ENCODE measurements at regions not wholly inside any gene's neighbourhood (a gene's known extent, or its start where the extent isn't known, plus 50 kb on each side); places are given as distances from the start of the nearest gene placed in this dataset.

DNA sequence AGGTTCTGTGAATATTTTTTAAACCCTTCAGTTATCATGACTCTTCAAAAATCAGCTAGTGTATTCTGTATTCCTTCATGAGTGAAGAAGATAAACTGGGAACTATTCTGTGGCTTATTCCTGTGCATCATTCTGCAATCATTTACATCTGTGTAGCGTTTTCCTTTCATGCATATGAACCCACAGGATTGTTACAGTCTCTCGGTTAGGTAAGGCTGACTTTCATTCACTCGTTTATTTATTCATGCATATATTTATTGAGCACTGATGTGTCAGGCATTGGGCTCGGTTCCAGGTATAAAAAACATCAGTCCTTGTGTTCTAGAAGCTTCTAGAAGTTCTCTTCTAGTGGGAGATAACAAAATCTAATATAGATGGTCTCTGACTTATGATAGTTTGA is 318.4 kb downstream of the MAN2A1 start:
- peak; percentile 2 for DNase-seq (ENCODE audit: low read depth)
- in situ Hi-C loops (cut with HindIII; ENCODE audit: low pct_unique_long_range_greater_than_20kb, low sequenced_read_pairs), result no loop called here

DNA sequence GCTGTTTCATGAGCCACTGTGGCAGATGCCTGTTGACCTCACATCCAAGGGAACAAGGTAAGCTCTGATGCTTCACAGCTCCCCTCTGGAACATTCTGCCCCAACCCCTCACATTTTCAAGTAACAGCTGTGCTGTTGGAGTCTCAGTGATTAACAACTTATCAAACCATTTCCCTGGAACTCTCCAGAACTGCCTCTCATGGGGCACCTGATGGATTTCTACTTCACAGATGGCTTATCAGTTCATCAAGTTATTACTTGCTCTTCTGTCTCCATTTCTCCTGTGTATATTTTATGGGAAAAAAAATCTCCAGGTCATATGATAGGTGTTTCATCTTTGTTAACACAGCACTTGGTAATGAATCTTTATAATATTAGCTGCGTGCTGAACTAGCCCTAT is 322.4 kb downstream of the MAN2A1 start:
- no peak for DNase-seq (ENCODE audit: low read depth)
- in situ Hi-C loops (cut with HindIII; ENCODE audit: low pct_unique_long_range_greater_than_20kb, low sequenced_read_pairs), result no loop called here

DNA sequence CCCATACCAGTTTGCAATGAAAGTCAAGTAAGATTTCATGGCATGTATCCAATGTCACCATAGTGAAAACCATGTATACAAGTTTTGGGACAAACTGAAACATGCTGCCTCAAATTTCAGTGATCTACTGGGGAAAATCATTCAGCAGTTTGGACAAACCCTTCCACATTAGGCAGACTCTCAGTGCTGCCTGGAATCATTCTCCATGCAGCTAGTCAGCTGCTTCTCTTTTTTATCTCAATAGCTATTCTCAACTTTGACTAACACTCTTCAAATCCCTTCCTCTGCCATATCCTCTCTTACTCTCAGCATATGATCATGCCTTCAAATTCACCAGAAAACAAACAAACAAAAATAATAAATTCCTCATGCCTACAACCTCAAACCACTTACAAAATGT is 323.3 kb downstream of the MAN2A1 start:
- DNase-seq (ENCODE audit: low read depth), result no peak
- in situ Hi-C loops (cut with HindIII; ENCODE audit: low pct_unique_long_range_greater_than_20kb, low sequenced_read_pairs), result no loop called here

DNA sequence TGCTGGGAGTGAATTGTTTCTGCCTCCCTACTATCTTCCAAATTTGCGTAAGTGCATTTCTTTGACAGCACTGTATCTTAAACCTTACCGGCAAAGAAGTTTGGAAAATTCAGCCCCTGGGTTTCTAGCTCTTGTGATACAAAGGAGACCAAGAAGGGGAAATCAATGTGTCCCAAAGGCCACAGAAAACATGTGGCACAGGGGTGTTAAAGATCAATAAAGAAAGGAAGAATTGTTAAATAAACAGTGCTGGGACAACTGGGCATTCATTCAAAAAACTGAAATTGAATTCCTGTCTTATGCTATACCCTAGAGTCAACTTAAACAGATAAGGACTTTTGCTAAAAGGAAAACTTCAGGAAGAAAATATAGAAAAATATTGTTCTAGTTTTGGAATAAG is 328.1 kb downstream of the MAN2A1 start:
- in situ Hi-C loops (cut with HindIII; ENCODE audit: low pct_unique_long_range_greater_than_20kb, low sequenced_read_pairs), result no loop called here
- no peak for DNase-seq (ENCODE audit: low read depth)

DNA sequence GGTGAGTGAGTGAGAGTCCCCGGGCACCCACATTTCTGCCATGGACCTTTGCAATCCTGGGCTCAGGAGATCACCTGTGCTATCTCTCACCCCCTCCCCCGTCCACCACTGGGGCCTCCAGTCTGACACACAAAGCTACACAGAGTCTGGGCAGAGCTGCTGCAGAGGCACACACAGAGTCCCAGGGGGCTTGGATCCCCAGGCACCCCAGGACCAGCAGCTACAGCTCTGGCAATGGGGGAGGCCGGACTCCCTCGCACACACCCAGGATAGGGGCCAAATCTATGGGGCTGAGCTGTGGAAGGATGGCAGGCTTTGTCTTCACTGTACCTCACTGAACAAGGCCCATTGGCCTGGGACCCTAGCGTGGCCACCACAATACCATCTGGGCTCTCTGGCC is 328.8 kb downstream of the MAN2A1 start:
- DNase-seq (ENCODE audit: low read depth), result no peak
- in situ Hi-C loops (cut with HindIII; ENCODE audit: low pct_unique_long_range_greater_than_20kb, low sequenced_read_pairs), result no loop called here

DNA sequence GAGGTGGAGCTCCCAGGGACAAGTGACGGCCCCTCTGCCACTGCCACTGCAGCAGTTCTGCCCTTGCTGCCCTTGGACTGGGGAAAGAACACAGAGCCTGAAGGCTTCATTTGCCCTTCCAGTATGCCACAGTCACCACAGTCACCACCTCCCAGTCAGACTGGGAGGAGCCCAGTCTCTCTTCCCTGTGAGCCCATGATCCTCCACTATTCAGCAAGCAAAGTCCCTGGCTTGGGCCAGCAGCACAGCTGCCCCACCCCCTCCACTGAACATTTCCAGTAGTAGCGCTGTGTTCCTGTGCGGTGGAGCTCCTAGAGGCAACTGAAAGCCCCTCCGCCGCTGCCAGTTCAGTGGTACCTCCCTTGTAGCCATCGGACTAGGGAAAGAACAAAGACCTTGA is 329.4 kb downstream of the MAN2A1 start:
- no peak for DNase-seq (ENCODE audit: low read depth)
- in situ Hi-C loops (cut with HindIII; ENCODE audit: low pct_unique_long_range_greater_than_20kb, low sequenced_read_pairs), result no loop called here

DNA sequence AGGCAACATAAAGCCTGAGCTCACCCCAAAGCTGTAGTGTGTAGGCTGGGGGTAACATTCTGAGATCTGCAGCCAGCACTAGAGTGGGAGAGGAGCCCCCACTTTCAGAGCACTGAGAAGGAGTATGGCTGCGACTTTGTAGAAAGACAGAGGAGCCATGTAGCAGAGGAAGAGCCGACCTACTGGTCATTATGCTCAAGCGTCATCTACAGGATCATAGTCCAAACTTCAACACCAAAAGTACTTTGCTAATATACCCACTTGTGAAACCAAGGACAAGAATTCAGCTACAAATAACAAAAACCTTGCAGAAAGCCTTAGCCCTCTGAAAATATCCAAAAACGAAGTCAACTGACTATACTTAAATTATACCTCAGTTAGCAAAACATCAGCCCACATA is 330.1 kb downstream of the MAN2A1 start:
- DNase-seq (ENCODE audit: low read depth), result no peak
- in situ Hi-C loops (cut with HindIII; ENCODE audit: low pct_unique_long_range_greater_than_20kb, low sequenced_read_pairs), result no loop called here

DNA sequence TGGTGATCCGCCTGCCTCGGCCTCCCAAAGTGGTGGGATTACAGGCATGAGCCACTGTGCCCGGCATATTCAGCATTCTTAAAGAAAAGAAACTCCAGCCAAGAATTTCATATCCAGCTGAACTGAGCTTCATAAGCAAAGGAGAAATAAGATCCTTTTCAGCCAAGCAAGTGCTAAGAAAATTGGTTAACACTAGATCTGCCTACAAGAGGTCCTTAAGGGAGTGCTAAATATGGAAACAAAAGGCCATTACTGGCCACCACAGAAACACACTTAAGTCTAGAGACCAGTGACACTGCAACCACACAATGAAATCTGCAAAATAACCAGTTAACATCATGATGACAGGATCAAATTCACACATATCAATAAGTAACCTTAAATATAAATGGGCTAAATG is 331.5 kb downstream of the MAN2A1 start:
- in situ Hi-C loops (cut with HindIII; ENCODE audit: low pct_unique_long_range_greater_than_20kb, low sequenced_read_pairs), result no loop called here
- DNase-seq (ENCODE audit: low read depth), result no peak

DNA sequence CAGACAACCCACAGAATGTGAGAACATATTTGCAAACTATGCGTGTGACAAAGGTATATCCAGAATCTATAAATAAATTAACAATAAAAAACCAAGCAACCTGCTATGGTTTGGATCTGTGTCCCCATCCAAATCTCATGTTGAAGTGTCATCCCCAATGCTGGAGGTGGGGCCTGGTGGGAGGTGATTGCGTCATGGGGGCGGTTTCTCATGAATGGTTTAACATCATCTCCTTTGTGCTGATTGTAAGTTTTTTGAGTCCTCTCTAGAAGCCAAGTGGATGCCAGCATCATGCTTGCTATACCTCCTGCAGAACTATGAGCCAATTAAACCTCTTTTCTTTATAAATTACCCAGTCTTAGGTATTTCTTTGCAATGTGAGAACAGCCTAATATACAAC is 335.4 kb downstream of the MAN2A1 start:
- no peak for DNase-seq (ENCODE audit: low read depth)
- in situ Hi-C loops (cut with HindIII; ENCODE audit: low pct_unique_long_range_greater_than_20kb, low sequenced_read_pairs), result no loop called here

DNA sequence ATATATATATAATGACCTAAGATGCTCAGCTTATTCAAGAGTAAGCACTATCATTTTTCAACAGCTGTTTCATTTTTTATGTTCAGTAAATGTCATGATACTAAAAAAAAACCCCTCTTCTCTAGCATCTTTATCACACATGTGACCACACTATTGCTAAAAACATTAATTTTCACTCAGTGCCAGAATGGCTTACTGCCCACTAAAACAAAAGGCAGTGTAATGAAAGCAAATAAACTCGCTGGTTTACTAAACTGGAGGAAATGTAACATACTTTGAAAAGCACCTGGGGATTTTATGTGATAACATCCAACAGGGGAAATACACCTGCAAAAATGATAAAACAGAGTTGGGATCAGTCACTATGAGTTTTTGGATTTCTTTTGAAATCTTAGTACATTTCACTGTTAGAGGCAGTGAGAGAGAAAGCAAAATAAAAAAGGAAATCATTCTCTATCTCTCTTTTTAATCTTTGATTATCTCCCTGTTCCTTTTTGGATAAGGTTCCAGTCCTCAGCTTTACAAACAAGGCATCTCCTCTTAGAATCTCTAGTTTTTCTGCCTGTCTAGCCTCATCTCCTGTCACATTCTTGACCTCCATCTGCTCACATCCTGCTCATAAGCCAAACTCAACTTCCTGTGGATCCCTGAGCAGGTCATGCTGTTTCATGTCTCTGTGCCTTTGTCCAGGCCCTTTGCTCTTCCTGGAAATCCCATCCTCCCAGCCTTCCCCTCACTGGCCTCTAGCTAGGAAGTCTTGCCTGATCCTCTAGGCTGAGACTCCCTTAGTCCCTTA is 338.0 kb downstream of the MAN2A1 start:
- no peak for DNase-seq (ENCODE audit: low read depth)
- in situ Hi-C loops (cut with HindIII; ENCODE audit: low pct_unique_long_range_greater_than_20kb, low sequenced_read_pairs), result no loop called here

DNA sequence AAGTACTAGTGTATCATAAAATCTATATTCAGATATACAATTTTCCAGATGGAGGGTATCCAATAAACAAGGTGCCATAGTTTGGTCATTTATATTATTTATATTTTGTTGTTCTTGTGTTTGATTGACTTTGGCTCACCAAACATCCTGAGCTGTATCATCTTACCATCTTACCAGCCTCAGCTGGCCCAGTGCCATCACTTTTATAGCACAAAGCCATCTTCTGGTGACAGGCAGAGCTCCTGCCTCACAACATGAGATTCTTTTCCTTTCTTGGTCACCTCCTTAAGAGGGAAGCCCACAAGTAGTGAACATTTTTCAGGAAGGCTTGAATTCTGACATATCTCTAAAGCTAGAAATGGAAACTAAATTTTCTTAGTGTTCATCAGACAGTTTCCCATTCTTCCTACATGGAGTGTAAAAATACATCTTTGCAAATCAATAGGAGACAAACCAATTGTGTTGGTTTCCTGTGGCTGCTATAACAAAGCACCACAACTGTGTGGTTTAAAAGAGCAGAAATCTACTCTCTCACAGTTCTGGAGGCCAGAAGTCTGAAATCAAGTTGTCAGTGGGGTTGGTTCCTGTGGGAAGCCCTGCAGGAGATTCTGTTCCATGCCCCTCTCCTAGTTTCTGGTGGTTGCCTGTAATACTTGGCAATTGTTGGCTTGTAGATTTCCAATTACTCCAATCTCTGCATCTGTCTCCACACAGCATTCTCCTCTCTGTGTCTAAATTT is 341.8 kb downstream of the MAN2A1 start:
- in situ Hi-C loops (cut with HindIII; ENCODE audit: low pct_unique_long_range_greater_than_20kb, low sequenced_read_pairs), result no loop called here
- DNase-seq (ENCODE audit: low read depth), result no peak

DNA sequence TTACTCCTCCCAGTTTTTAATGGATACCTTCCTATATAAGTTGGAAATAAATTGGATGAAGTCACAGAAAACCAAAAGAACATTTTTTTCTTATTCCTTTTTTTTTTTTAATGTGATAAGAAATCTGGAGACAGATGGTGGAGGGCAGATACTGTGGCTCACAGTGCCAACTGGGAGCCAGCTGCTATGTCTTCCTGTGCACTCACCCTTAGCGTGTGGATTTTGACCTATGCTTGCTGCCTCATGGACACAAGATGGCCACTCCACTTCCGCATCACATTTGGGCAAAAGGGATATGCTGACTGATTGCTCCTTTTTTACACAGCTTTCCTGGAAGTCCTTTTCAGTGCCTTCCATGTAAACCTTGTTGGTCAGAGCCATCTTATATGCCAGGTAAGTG is 342.6 kb downstream of the MAN2A1 start:
- no peak for DNase-seq (ENCODE audit: low read depth)
- in situ Hi-C loops (cut with HindIII; ENCODE audit: low pct_unique_long_range_greater_than_20kb, low sequenced_read_pairs), result no loop called here

DNA sequence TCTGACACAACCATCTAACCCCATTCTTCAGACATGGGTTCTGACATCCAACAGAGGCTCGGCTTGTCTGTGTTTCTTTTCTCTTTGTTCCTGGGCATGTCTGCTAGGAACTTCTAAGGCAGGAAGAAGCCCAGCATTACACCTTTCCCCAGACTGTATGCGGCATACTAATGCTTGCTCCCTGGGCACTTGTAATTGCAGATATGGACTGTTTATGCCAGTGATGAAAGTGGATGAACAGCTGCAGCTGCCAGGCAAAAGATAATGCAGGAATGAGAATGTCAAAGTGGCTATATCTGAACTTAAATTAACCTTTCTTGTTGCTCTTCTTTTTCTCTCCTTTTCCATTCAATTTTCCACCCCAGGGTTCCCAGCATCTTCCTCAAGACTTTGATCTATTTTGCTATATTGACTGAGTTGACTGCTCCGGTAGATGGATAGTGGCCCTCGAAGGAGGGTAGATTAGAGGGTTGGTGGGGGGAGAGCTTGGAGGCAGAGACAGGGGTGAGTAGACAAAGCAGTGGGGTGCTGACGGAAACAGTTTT is 344.4 kb downstream of the MAN2A1 start:
- in situ Hi-C loops (cut with HindIII; ENCODE audit: low pct_unique_long_range_greater_than_20kb, low sequenced_read_pairs), result no loop called here
- no peak for DNase-seq (ENCODE audit: low read depth)

DNA sequence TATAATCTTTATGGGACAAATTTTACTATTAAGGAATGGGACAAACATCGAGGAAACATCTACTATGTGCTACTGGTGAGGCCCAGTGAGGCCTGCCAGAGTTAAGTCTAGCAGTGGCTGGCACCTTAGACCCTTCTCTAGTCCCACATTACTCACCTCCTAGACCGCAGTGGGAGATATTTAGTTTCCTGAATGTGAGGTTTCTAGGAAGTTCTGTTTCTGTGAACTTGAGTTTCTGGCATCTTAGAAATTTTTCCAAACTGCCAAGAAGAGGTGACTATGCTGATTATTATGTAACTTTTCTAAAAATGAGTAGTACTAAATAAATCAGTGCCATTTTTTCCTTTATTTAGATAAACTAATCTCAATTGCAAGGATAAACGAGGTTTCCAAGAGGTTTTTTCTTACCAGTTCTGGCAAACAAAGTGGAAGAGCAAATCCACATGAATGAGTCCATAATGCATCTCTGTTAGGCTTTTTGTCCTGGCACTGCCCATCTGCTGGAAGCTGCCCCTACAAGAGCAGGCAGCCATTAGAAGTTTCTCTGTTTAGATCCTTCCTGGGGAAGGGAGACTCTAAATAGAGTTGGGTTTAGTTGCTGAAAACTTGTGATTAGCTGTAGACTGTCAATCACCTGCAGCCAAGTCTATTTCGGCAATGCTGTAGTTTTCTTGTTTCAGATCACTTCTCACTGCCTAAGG is 348.7 kb downstream of the MAN2A1 start:
- in situ Hi-C loops (cut with HindIII; ENCODE audit: low pct_unique_long_range_greater_than_20kb, low sequenced_read_pairs), result no loop called here
- DNase-seq (ENCODE audit: low read depth), result no peak

DNA sequence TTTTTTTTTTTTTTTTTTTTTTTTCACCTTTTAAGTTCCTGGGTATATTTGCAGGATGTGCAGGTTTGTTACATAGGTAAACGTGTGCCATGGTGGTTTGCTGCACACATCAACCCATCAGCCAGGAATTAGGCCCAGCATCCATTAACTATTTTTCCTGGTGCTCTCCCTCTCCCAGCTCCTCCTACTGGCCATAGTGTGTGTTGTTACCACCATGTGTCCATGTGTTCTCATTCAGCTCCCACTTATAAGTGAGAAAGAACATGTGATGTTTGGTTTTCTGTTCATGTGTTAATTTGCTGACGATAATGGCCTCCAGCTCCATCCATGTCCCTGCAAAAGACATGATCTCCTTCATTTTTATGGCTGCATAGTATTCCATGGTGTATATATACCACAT is 350.5 kb downstream of the MAN2A1 start:
- no peak for DNase-seq (ENCODE audit: low read depth)
- in situ Hi-C loops (cut with HindIII; ENCODE audit: low pct_unique_long_range_greater_than_20kb, low sequenced_read_pairs), result no loop called here

DNA sequence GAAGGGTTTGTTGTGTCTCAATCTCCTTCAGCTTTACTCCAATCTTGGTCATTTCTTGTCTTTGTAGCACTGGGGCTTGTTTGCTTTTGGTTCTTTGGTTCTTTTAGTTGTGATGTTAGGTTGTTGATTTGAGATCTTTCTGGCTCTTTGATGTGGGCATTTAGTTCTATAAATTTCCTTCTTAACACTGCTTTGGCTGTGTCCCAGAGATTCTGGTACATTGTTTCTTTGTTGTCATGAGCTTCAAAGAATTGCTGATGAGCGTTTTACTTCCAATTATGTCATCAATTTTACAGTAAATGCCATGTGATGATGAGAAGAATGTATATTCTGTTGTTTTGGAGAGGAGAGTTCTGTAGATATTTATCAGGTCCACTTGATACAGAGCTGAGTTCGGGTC is 353.3 kb downstream of the MAN2A1 start:
- no peak for DNase-seq (ENCODE audit: low read depth)
- in situ Hi-C loops (cut with HindIII; ENCODE audit: low pct_unique_long_range_greater_than_20kb, low sequenced_read_pairs), result no loop called here

DNA sequence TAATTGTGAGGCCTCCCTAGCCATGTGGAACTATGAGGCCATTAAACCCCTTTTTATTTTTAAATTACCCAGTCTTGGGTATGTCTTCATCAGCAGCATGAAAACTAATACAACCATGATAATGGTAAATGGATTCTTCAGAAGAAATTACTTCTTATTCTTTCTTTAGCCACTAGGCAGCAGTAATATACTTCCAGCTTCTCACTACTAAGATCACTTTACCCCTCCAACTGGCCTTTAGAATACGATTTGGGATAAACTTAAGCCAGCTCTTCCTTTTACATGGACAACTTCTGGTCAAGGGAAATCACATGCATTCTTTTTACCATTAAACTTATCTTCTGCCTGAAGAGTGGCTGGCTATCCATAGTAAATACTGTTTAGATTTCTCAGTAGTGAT is 355.4 kb downstream of the MAN2A1 start:
- no peak for DNase-seq (ENCODE audit: low read depth)
- in situ Hi-C loops (cut with HindIII; ENCODE audit: low pct_unique_long_range_greater_than_20kb, low sequenced_read_pairs), result no loop called here

DNA sequence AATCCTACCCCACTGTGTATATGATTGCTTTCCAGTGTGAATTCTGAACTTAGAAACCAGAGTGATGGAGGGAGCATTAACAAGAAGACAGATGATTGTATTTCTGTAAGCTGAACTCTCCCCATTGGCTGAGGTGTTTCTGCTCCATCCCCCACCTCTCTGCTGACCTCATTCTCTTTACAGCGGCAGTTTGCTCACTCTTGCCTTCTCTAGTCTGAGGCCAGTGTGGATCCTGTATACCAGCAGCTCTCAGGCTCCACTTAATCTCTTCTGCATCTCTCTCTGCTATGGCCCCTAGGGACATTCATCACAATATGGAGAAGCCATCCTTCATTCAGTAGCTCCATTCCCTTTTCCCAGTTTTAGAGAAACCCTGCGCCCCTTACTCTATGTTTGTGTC is 358.8 kb downstream of the MAN2A1 start:
- DNase-seq (ENCODE audit: low read depth), result no peak
- in situ Hi-C loops (cut with HindIII; ENCODE audit: low pct_unique_long_range_greater_than_20kb, low sequenced_read_pairs), result no loop called here

DNA sequence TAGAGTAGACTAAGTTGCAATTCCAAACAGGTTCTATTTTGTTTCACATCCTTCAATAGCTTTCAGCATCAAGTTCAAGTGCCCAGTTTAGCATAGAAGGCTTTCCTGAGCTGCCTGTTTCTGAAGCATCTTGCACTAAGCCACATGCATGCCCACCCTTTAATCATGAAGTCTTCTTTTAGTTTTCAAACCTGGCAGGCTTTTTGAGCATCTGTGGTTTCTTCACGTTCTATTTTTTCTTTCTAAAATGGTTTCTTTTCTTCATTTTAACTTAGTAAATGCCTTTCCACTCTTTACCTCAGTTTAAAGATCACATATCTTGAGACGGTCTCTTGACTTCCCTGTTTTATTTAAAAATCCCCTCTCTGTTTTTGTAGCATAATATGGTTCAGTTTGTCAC is 360.1 kb downstream of the MAN2A1 start:
- in situ Hi-C loops (cut with HindIII; ENCODE audit: low pct_unique_long_range_greater_than_20kb, low sequenced_read_pairs), result no loop called here
- DNase-seq (ENCODE audit: low read depth), result no peak
